ENCODE measurements at regions not wholly inside any gene's neighbourhood (a gene's known extent, or its start where the extent isn't known, plus 50 kb on each side); places are given as distances from the start of the nearest gene placed in this dataset.

DNA sequence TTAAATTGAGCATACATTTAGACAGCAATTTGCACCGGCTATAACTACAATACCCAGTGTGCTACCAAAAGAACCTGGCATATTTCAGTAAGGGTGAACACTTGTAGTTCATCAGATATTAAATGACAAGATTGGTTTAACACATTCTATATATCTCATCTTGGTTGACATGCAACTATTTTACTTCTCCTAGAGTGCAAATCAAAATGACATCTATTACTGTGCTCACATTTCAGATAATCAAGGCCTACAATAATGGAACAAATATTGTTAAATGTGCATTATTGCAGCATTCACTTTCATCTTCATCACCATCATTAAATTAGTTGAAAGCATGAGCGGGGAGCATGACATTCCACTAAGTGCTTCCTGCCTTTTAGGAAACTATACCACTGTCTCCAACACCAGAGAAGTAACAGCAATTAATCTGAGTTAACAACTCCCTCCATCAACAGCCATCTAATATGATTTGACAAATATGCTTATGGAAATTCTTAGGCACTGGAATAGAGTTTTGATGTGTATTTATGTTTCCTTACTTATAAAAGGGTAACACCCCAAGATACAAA, 209.8 kb upstream of the SLIT2 start:
- Histone ChIP-seq H3K4me3 (ENCODE audit: low read length in 2 of 2) (no peak overlapping the region), H3K36me3 (ENCODE audit: control insufficient read depth in 2 of 2, insufficient read depth in 2 of 2, low read length in 2 of 2) (no peaks in the 10 kb centered on the region), H3K27ac (ENCODE audit: low read depth in 2 of 2, low read length in 2 of 2) (no peak overlapping the region), H3K4me1 (ENCODE audit: control insufficient read depth in 2 of 2, insufficient read depth in 2 of 2, low read length in 2 of 2) (no peaks in the 10 kb centered on the region), H3K9ac (ENCODE audit: low read depth in 1 of 2, low read length in 2 of 2) (no peak overlapping the region), H3K27me3 (ENCODE audit: control insufficient read depth in 2 of 2, insufficient read depth in 2 of 2, low read length in 2 of 2) (no peaks in the 10 kb centered on the region), H3K9me3 (ENCODE audit: control insufficient read depth in 2 of 2, low read length in 2 of 2) (no peaks in the 10 kb centered on the region)

GRCh38 chr4:20037745-20038144, 214.0 kb upstream of the SLIT2 start:
- Histone ChIP-seq H3K27me3 (ENCODE audit: control insufficient read depth in 2 of 2, insufficient read depth in 2 of 2, low read length in 2 of 2) (no peaks in the 10 kb centered on the region), H3K4me1 (ENCODE audit: control insufficient read depth in 2 of 2, insufficient read depth in 2 of 2, low read length in 2 of 2) (no peaks in the 10 kb centered on the region), H3K9ac (ENCODE audit: low read depth in 1 of 2, low read length in 2 of 2) (no peak overlapping the region), H3K27ac (ENCODE audit: low read depth in 2 of 2, low read length in 2 of 2) (no peak overlapping the region), H3K9me3 (ENCODE audit: control insufficient read depth in 2 of 2, low read length in 2 of 2) (no peaks in the 10 kb centered on the region), H3K4me3 (ENCODE audit: low read length in 2 of 2) (no peak overlapping the region), H3K36me3 (ENCODE audit: control insufficient read depth in 2 of 2, insufficient read depth in 2 of 2, low read length in 2 of 2) (no peaks in the 10 kb centered on the region)

- Histone ChIP-seq H3K27me3 (ENCODE audit: control insufficient read depth in 2 of 2, insufficient read depth in 2 of 2, low read length in 2 of 2) (no peaks in the 10 kb centered on the region), H3K9ac (ENCODE audit: low read depth in 1 of 2, low read length in 2 of 2) (no peak overlapping the region), H3K4me3 (ENCODE audit: low read length in 2 of 2) (no peak overlapping the region), H3K36me3 (ENCODE audit: control insufficient read depth in 2 of 2, insufficient read depth in 2 of 2, low read length in 2 of 2) (no peaks in the 10 kb centered on the region), H3K27ac (ENCODE audit: low read depth in 2 of 2, low read length in 2 of 2) (no peak overlapping the region), H3K4me1 (ENCODE audit: control insufficient read depth in 2 of 2, insufficient read depth in 2 of 2, low read length in 2 of 2) (peaks cover 0 to 4% of the 10 kb centered on the region in 2 donors), H3K9me3 (ENCODE audit: control insufficient read depth in 2 of 2, low read length in 2 of 2) (no peaks in the 10 kb centered on the region)
Measured at GRCh38 chr4:20030108-20030507, 221.6 kb upstream of the SLIT2 start.

GRCh38 chr4:20028645-20029044, 223.1 kb upstream of the SLIT2 start:
- Histone ChIP-seq H3K36me3 (ENCODE audit: control insufficient read depth in 2 of 2, insufficient read depth in 2 of 2, low read length in 2 of 2) (no peaks in the 10 kb centered on the region), H3K9ac (ENCODE audit: low read depth in 1 of 2, low read length in 2 of 2) (no peak overlapping the region), H3K4me3 (ENCODE audit: low read length in 2 of 2) (no peak overlapping the region), H3K27ac (ENCODE audit: low read depth in 2 of 2, low read length in 2 of 2) (no peak overlapping the region), H3K4me1 (ENCODE audit: control insufficient read depth in 2 of 2, insufficient read depth in 2 of 2, low read length in 2 of 2) (peaks cover 0 to 4% of the 10 kb centered on the region in 2 donors), H3K27me3 (ENCODE audit: control insufficient read depth in 2 of 2, insufficient read depth in 2 of 2, low read length in 2 of 2) (no peaks in the 10 kb centered on the region), H3K9me3 (ENCODE audit: control insufficient read depth in 2 of 2, low read length in 2 of 2) (no peaks in the 10 kb centered on the region)

DNA sequence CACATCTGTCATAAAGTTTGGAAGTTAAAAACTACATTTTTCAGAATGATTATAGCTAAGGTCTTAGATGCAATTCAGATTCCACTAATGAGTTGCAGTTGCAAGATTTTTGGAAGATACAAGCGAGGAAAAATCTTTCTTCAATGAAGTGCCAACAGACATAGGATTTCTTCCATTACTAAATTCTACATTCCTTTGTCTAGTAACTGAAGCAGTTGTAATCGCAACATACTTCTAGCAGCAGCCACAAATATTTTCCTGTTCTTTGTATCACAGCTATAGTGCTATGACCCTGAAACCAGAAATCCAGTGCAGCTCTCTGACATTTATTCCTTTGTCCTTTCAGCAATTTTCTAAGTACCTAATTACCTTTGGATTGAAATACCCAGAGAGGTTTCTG, 225.2 kb upstream of the SLIT2 start:
- no peaks in the 10 kb centered on the region for H3K36me3 ChIP-seq (ENCODE audit: control insufficient read depth in 2 of 2, insufficient read depth in 2 of 2, low read length in 2 of 2)
- H3K9me3 ChIP-seq (ENCODE audit: control insufficient read depth in 2 of 2, low read length in 2 of 2) = no peaks in the 10 kb centered on the region
- no peaks in the 10 kb centered on the region for H3K27me3 ChIP-seq (ENCODE audit: control insufficient read depth in 2 of 2, insufficient read depth in 2 of 2, low read length in 2 of 2)
- no peak overlapping the region for H3K27ac ChIP-seq (ENCODE audit: low read depth in 2 of 2, low read length in 2 of 2)
- H3K4me3 ChIP-seq (ENCODE audit: low read length in 2 of 2) = no peak overlapping the region
- H3K9ac ChIP-seq (ENCODE audit: low read depth in 1 of 2, low read length in 2 of 2) = no peak overlapping the region
- peaks cover 0 to 4% of the 10 kb centered on the region in 2 donors for H3K4me1 ChIP-seq (ENCODE audit: control insufficient read depth in 2 of 2, insufficient read depth in 2 of 2, low read length in 2 of 2)

DNA sequence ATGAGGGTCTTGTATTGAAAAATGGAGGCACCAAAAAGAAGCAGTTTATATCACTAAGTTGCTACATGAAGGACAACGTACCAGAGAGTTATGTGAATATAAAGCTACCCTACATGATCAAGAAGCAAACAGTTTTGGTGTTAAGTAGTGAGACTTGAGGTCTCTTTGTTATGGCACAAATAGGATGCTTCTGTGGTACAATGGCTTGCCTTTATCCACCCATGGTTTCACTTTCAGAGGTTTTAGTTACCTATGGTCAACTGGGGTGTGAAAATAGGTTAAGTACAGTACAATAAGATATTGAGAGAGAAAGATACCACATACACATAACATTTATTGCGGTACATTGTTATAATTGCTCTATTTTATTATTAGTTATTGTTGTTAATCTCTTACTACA, 229.2 kb upstream of the SLIT2 start:
- Histone ChIP-seq H3K9me3 (ENCODE audit: control insufficient read depth in 2 of 2, low read length in 2 of 2) (no peaks in the 10 kb centered on the region), H3K27ac (ENCODE audit: low read depth in 2 of 2, low read length in 2 of 2) (no peak overlapping the region), H3K27me3 (ENCODE audit: control insufficient read depth in 2 of 2, insufficient read depth in 2 of 2, low read length in 2 of 2) (no peaks in the 10 kb centered on the region), H3K36me3 (ENCODE audit: control insufficient read depth in 2 of 2, insufficient read depth in 2 of 2, low read length in 2 of 2) (no peaks in the 10 kb centered on the region), H3K4me1 (ENCODE audit: control insufficient read depth in 2 of 2, insufficient read depth in 2 of 2, low read length in 2 of 2) (no peaks in the 10 kb centered on the region), H3K4me3 (ENCODE audit: low read length in 2 of 2) (no peak overlapping the region), H3K9ac (ENCODE audit: low read depth in 1 of 2, low read length in 2 of 2) (no peak overlapping the region)

DNA sequence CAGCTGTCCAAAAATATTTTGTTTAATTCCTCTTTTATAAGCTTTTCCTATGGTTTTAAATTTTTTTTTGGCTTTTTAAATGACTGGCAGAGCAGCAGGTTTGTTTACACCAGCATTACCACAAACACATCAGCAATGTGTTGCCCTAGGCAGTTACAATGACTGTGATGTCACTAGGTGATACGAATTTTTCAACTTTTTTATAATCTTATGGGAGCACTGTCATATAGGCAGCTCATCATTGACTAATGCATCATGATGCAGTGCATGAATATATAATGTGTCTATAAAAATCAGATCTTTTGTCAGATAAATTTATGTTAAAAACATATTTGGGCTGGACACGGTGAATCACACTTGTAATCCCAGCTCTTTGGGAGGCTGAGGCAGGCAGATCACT, 231.6 kb upstream of the SLIT2 start:
- Histone ChIP-seq H3K27ac (ENCODE audit: low read depth in 2 of 2, low read length in 2 of 2) (no peak overlapping the region), H3K9ac (ENCODE audit: low read depth in 1 of 2, low read length in 2 of 2) (no peak overlapping the region), H3K4me1 (ENCODE audit: control insufficient read depth in 2 of 2, insufficient read depth in 2 of 2, low read length in 2 of 2) (no peaks in the 10 kb centered on the region), H3K36me3 (ENCODE audit: control insufficient read depth in 2 of 2, insufficient read depth in 2 of 2, low read length in 2 of 2) (no peaks in the 10 kb centered on the region), H3K27me3 (ENCODE audit: control insufficient read depth in 2 of 2, insufficient read depth in 2 of 2, low read length in 2 of 2) (no peaks in the 10 kb centered on the region), H3K4me3 (ENCODE audit: low read length in 2 of 2) (no peak overlapping the region), H3K9me3 (ENCODE audit: control insufficient read depth in 2 of 2, low read length in 2 of 2) (no peaks in the 10 kb centered on the region)

DNA sequence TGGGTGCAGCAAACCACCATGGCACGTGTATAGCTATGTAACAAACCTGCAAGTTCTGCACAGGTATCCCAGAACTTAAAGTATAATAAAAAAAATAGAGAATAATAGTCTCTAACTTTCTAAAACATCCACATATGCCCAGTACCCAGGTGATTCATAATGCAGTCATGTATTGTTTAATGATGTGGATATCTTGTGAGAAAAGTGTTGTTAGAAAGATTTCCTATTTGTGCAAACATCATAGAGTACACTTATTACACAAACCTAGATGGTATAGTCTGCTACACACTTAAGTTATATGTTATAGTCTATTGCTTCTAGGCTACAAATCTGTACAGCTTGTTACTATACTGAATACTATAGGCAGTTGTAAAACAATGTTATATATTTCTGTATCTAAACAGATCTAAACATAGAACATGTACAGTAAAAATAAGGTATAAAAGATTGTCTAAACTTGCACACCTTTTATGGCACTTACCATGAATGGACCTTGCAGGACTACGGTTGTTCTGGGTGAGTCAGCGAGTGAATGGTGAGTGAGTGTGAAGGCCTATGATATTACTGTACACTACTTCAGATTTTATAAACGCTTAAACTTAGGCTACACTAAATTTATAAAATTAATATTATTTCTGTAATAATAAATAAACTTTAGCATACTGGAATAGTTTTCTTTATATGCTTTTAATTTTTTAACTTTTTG, 232.2 kb upstream of the SLIT2 start:
- Histone ChIP-seq H3K9me3 (ENCODE audit: control insufficient read depth in 2 of 2, low read length in 2 of 2) (no peaks in the 10 kb centered on the region), H3K9ac (ENCODE audit: low read depth in 1 of 2, low read length in 2 of 2) (no peak overlapping the region), H3K36me3 (ENCODE audit: control insufficient read depth in 2 of 2, insufficient read depth in 2 of 2, low read length in 2 of 2) (no peaks in the 10 kb centered on the region), H3K4me3 (ENCODE audit: low read length in 2 of 2) (no peak overlapping the region), H3K27ac (ENCODE audit: low read depth in 2 of 2, low read length in 2 of 2) (no peak overlapping the region), H3K4me1 (ENCODE audit: control insufficient read depth in 2 of 2, insufficient read depth in 2 of 2, low read length in 2 of 2) (no peaks in the 10 kb centered on the region), H3K27me3 (ENCODE audit: control insufficient read depth in 2 of 2, insufficient read depth in 2 of 2, low read length in 2 of 2) (no peaks in the 10 kb centered on the region)

GRCh38 chr4:20017777-20018115, 234.0 kb upstream of the SLIT2 start:
- no peaks in the 10 kb centered on the region for H3K9me3 ChIP-seq (ENCODE audit: control insufficient read depth in 2 of 2, low read length in 2 of 2)
- H3K4me1 ChIP-seq (ENCODE audit: control insufficient read depth in 2 of 2, insufficient read depth in 2 of 2, low read length in 2 of 2) = no peaks in the 10 kb centered on the region
- H3K36me3 ChIP-seq (ENCODE audit: control insufficient read depth in 2 of 2, insufficient read depth in 2 of 2, low read length in 2 of 2) = no peaks in the 10 kb centered on the region
- no peak overlapping the region for H3K27ac ChIP-seq (ENCODE audit: low read depth in 2 of 2, low read length in 2 of 2)
- H3K27me3 ChIP-seq (ENCODE audit: control insufficient read depth in 2 of 2, insufficient read depth in 2 of 2, low read length in 2 of 2) = no peaks in the 10 kb centered on the region
- no peak overlapping the region for H3K4me3 ChIP-seq (ENCODE audit: low read length in 2 of 2)
- no peak overlapping the region for H3K9ac ChIP-seq (ENCODE audit: low read depth in 1 of 2, low read length in 2 of 2)

- H3K9ac ChIP-seq (ENCODE audit: low read depth in 1 of 2, low read length in 2 of 2) = no peak overlapping the region
- H3K9me3 ChIP-seq (ENCODE audit: control insufficient read depth in 2 of 2, low read length in 2 of 2) = no peaks in the 10 kb centered on the region
- H3K27me3 ChIP-seq (ENCODE audit: control insufficient read depth in 2 of 2, insufficient read depth in 2 of 2, low read length in 2 of 2) = no peaks in the 10 kb centered on the region
- no peak overlapping the region for H3K4me3 ChIP-seq (ENCODE audit: low read length in 2 of 2)
- no peaks in the 10 kb centered on the region for H3K36me3 ChIP-seq (ENCODE audit: control insufficient read depth in 2 of 2, insufficient read depth in 2 of 2, low read length in 2 of 2)
- no peak overlapping the region for H3K27ac ChIP-seq (ENCODE audit: low read depth in 2 of 2, low read length in 2 of 2)
- no peaks in the 10 kb centered on the region for H3K4me1 ChIP-seq (ENCODE audit: control insufficient read depth in 2 of 2, insufficient read depth in 2 of 2, low read length in 2 of 2)
Measured at GRCh38 chr4:20017070-20017776, 234.5 kb upstream of the SLIT2 start.

All from mucosa of rectum (tissue), 2 donors.